ENCODE measurements at regions not wholly inside any gene's neighbourhood (a gene's known extent, or its start where the extent isn't known, plus 50 kb on each side); places are given as distances from the start of the nearest gene placed in this dataset.

DNA sequence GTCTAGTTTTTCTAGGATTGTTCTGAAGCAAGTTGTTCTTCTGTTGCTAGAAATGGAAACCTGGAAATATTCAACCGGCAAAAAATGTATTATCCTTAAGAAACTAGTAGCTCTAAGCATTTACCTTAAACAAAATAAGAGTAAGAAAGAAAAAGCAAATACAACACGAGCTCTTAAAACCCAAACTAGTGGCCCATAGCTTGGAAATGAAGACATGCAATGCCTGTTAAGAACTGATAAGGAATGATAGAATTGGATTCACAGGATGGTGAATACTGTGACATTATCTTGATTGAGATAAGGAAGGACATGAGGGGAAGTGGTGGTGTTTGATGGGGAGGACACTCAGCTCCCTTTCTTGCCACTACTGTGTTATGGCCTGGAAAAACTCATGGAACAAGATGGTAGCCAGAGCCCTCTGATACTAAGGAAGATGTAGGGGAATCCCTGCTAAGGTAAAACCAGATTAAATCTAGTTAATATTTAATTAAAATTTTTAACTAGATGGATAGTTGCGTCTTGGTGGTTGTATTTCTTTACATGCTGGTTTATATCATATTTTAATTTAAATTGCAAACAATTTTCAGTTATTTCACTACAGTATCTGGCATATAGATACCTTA, 193.8 kb downstream of the LPIN1 start:
- no peak for TF ChIP-seq POLR2A (IDR thresholded peaks at IDR 0.05; ENCODE audit: low read depth, low read length)
- no peak for TF ChIP-seq CTCF (IDR thresholded peaks at IDR 0.05; ENCODE audit: extremely low read depth in 1 of 2, insufficient read depth in 1 of 2, low read depth in 1 of 2, low read length in 2 of 2)

All from endothelial cell of umbilical vein (primary cell).